CD14-positive monocyte (primary cell): ENCODE measurements at regions not wholly inside any gene's neighbourhood (a gene's known extent, or its start where the extent isn't known, plus 50 kb on each side); places are given as distances from the start of the nearest gene placed in this dataset.
A peak's percentile ranks its signal among the peaks of the same experiment; 100 is the strongest.

Experiments
- DNase-seq, 3 donors: peaks; one replicate each; pipeline ENCODE4 v3.0.0-alpha.2; 2011 to 2022
- H2AFZ ChIP-seq: 2 replicates; pipeline ENCODE4 v1.6.0; 2012; ENCODE audit warnings: mild to moderate bottlenecking, low read depth, low read length, inconsistent platforms; ENCODE audit not compliant: insufficient read depth, poor library complexity, severe bottlenecking
- H3K27ac ChIP-seq, 2 donors: 1 replicate in 1 of 2; 2 replicates in 1 of 2; pipeline ENCODE4 v1.5.1; 2012 to 2013; ENCODE audit warnings: low read length in 2 of 2, control low read depth in 1 of 2, inconsistent platforms in 1 of 2, low read depth in 1 of 2, mild to moderate bottlenecking in 1 of 2
- H3K27me3 ChIP-seq, 2 donors: one replicate each; pipeline versions ENCODE4 v1.6.0 to v1.6.1; 2011 to 2013; ENCODE audit warnings: low read length in 2 of 2; ENCODE audit not compliant: control insufficient read depth in 2 of 2, insufficient read depth in 2 of 2
- H3K36me3 ChIP-seq, 2 donors: replicated peaks in 1 of 2; 1 replicate in 1 of 2; 2 replicates in 1 of 2; pipeline versions ENCODE4 v1.5.1 to v1.6.1; 2012 to 2013; ENCODE audit warnings: low read length in 2 of 2, control low read depth in 1 of 2, inconsistent platforms in 1 of 2, mild to moderate bottlenecking in 1 of 2; ENCODE audit not compliant: insufficient read depth in 2 of 2, control insufficient read depth in 1 of 2
- H3K4me1 ChIP-seq, 2 donors: 1 replicate in 1 of 2; 2 replicates in 1 of 2; pipeline versions ENCODE4 v1.5.1 to v1.6.1; 2012 to 2013; ENCODE audit warnings: low read length in 2 of 2, control low read depth in 1 of 2, inconsistent platforms in 1 of 2, mild to moderate bottlenecking in 1 of 2, moderate library complexity in 1 of 2; ENCODE audit not compliant: insufficient read depth in 2 of 2, control insufficient read depth in 1 of 2
- H3K4me2 ChIP-seq: replicated peaks from 2 replicates; pipeline ENCODE3; 2012; ENCODE audit warnings: low read length, moderate library complexity, mild to moderate bottlenecking; ENCODE audit not compliant: poor library complexity, severe bottlenecking; ENCODE audit errors: extremely low read depth
- H3K4me3 ChIP-seq, 3 experiments: fragments of 200-600 bp in 1 of 3; sonication (generic) in 1 of 3; replicated peaks in 1 of 3; 1 replicate in 2 of 3; 2 replicates in 1 of 3; pipeline ENCODE4 v1.5.1; 2011 to 2013; ENCODE audit warnings: low read length in 3 of 3, mild to moderate bottlenecking in 3 of 3, control low read depth in 2 of 3, low read depth in 2 of 3, inconsistent platforms in 1 of 3, moderate library complexity in 1 of 3
- H3K79me2 ChIP-seq: 2 replicates; pipeline ENCODE4 v1.6.0; 2012; ENCODE audit warnings: mild to moderate bottlenecking, control low read depth, inconsistent platforms, low read length, moderate library complexity; ENCODE audit not compliant: insufficient read depth
- H3K9ac ChIP-seq: 2 replicates; pipeline ENCODE4 v1.6.0; 2017; ENCODE audit warnings: low read length, mild to moderate bottlenecking; ENCODE audit not compliant: insufficient read depth, poor library complexity, severe bottlenecking
- H3K9me3 ChIP-seq, 2 donors: replicated peaks in 1 of 2; 1 replicate in 1 of 2; 2 replicates in 1 of 2; pipeline versions ENCODE4 v1.5.1 to v1.6.1; 2012 to 2013; ENCODE audit warnings: low read length in 2 of 2, control low read depth in 1 of 2; ENCODE audit not compliant: control insufficient read depth in 1 of 2, insufficient read depth in 1 of 2
- H4K20me1 ChIP-seq: 2 replicates; pipeline ENCODE4 v1.6.0; 2012; ENCODE audit warnings: mild to moderate bottlenecking, low read length, control low read depth, moderate library complexity; ENCODE audit not compliant: insufficient read depth
- H3K27ac Mint-ChIP-seq, 7 donors: one replicate each; pipeline ENCODE4 v1.8.0; 2020; ENCODE audit warnings: mild to moderate bottlenecking in 7 of 7, mixed read lengths in 7 of 7, moderate library complexity in 6 of 7, inconsistent platforms in 2 of 7
- H3K27me3 Mint-ChIP-seq, 3 donors: one replicate each; pipeline ENCODE4 v1.8.0; 2021 to 2022; ENCODE audit warnings: low read depth in 3 of 3, mild to moderate bottlenecking in 3 of 3, mixed read lengths in 3 of 3, moderate library complexity in 3 of 3, inconsistent platforms in 1 of 3
- H3K36me3 Mint-ChIP-seq, 2 donors: one replicate each; pipeline ENCODE4 v1.8.0; 2020; ENCODE audit warnings: mixed read lengths in 2 of 2, inconsistent platforms in 1 of 2, mild to moderate bottlenecking in 1 of 2
- H3K4me1 Mint-ChIP-seq: one replicate; pipeline ENCODE4 v1.8.0; 2020; ENCODE audit warnings: mild to moderate bottlenecking, mixed read lengths
- H3K4me3 Mint-ChIP-seq, 2 donors: one replicate each; pipeline ENCODE4 v1.8.0; 2020; ENCODE audit warnings: mild to moderate bottlenecking in 2 of 2, mixed read lengths in 2 of 2, moderate library complexity in 1 of 2
- H3K9me3 Mint-ChIP-seq, 7 donors: one replicate each; pipeline ENCODE4 v1.8.0; 2020 to 2022; ENCODE audit warnings: mixed read lengths in 7 of 7, mild to moderate bottlenecking in 6 of 7, moderate library complexity in 6 of 7, inconsistent platforms in 2 of 7
- CTCF ChIP-seq: fragments of 200-600 bp; IDR thresholded peaks from one replicate; pipeline ENCODE4 v1.8.0; 2022; ENCODE audit warnings: antibody characterized with exemption, mild to moderate bottlenecking
- WGBS: methylation state at CpG from one replicate; pipeline ENCODE4 v1.1.5; 2013; ENCODE audit warnings: missing lambda C conversion rate; ENCODE audit not compliant: insufficient coverage; 5-methylcytosine and 5-hydroxymethylcytosine counted together
- intact Hi-C, 2 donors: fragments of 100-400 bp; cut with micrococcal nuclease; formaldehyde crosslinking; loops; one replicate each; pipeline versions ENCODE4 v1.15.0 to v1.15.1; 2023

- Histone ChIP-seq H4K20me1 (no peaks in the 10 kb centered on the region), H3K27me3 (peaks cover 15 to 66% of the 10 kb centered on the region in 2 donors), H3K79me2 (no peaks in the 10 kb centered on the region), H3K36me3 (no peaks in the 10 kb centered on the region), H3K4me3 (no peak overlapping the region), H3K27ac (no peak overlapping the region), H2AFZ (no peak overlapping the region), H3K9me3 (peaks cover 0 to 15% of the 10 kb centered on the region in 2 donors), H3K4me1 (no peaks in the 10 kb centered on the region), H3K4me2 (no peak overlapping the region), H3K9ac (no peak overlapping the region)
- peaks cover 0 to 6% of the 10 kb centered on the region in 2 donors for H3K36me3 Mint-ChIP-seq
- H3K9me3 Mint-ChIP-seq = peaks cover 0 to 7% (median 2%) of the 10 kb centered on the region in 7 donors
- WGBS = 73% methylated on average over 10 of the region's 11 CpGs
- intact Hi-C loops = no loop called here
- peaks cover 10% of the 10 kb centered on the region for H3K4me1 Mint-ChIP-seq
- DNase-seq = no peak
- H3K27ac Mint-ChIP-seq = peak overlapping the region in 1 of 7 donors; percentile 26
- peaks cover 57 to 66% (median 64%) of the 10 kb centered on the region in 3 donors for H3K27me3 Mint-ChIP-seq
- no peak for TF ChIP-seq CTCF
- peak overlapping the region; percentile 39 to 50 for H3K4me3 Mint-ChIP-seq
Measured at GRCh38 chr14:105859717-105860614, 333.6 kb downstream of the TMEM121 start.

GRCh38 chr14:105860615-105861580, 334.5 kb downstream of the TMEM121 start:
- Histone ChIP-seq H3K9ac (no peak overlapping the region), H4K20me1 (no peaks in the 10 kb centered on the region), H3K27me3 (peaks cover 15 to 75% of the 10 kb centered on the region in 2 donors), H3K27ac (no peak overlapping the region), H3K79me2 (no peaks in the 10 kb centered on the region), H3K4me1 (no peaks in the 10 kb centered on the region), H3K9me3 (peaks cover 0 to 15% of the 10 kb centered on the region in 2 donors), H3K36me3 (no peaks in the 10 kb centered on the region), H3K4me3 (no peak overlapping the region), H2AFZ (no peak overlapping the region), H3K4me2 (no peak overlapping the region)
- Mint-ChIP-seq H3K36me3 (peaks cover 0 to 6% of the 10 kb centered on the region in 2 donors), H3K4me1 (peaks cover 10% of the 10 kb centered on the region), H3K27me3 (peaks cover 63 to 75% (median 71%) of the 10 kb centered on the region in 3 donors), H3K4me3 (peak overlapping the region; percentile 50 to 57), H3K27ac (peak overlapping the region in 1 of 7 donors; percentile 58), H3K9me3 (peaks cover 0 to 8% (median 2%) of the 10 kb centered on the region in 7 donors)
- WGBS = 36% methylated on average over 11 of the region's 22 CpGs
- no peak for TF ChIP-seq CTCF
- intact Hi-C loops = no loop called here
- no peak for DNase-seq
